Stimulated activated CD8-positive, alpha-beta memory T cell treated with anti-CD3 and anti-CD28 coated beads, Interleukin-7, amount 100 ng/mL, for 1 hour (primary cell): ENCODE measurements at regions not wholly inside any gene's neighbourhood (a gene's known extent, or its start where the extent isn't known, plus 50 kb on each side); places are given as distances from the start of the nearest gene placed in this dataset.
"Not testable (repeated sequence)": the region's sequence is repeated elsewhere in the genome, so short reads cannot be mapped to it uniquely, and the experiment has no call there.

ENCODE experiments used
- DNase-seq, 2 donors: peaks; one replicate each; pipeline ENCODE4 v3.0.0-alpha.2; 2020; ENCODE audit warnings: low read depth in 2 of 2

DNA sequence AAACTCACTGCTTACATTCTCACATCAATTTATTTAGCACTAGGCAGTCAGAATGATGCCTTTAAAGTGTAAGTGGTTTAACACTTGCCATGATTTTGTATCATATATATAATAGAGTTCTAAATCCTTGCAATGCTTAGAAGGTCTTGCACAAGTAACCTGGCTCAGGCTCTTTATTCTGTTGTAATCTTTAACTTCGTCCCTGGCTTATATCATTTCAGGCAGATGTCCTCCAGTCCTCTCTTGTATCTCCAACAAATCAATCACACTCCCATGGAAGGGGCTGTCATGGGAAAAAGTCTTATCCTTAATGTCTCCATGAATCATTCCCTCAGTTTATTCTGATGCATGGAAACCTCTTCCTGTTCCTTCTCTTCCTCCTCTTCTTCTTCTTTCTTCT lies 841.6 kb upstream of the B3GALT2 start:
- DNase-seq: no peak

DNA sequence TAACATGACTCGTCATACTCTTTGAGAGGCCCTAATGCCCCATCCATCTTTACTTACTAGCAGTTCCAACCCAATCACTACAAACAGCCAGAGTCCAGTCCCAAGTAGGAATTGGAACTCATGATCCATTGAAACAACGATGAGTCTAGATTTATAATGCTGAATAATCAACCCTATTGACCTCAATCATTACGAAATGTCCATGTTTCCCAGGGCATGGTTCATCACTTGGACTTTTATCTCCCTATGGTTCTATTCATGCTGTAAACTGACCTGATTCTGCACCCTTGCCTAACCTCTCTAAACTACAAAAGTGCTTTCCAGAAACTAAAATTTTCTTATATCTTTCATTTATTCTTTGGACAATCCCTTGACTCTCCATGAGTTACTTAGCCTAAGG lies 840.0 kb upstream of the B3GALT2 start:
- no peak for DNase-seq

DNA sequence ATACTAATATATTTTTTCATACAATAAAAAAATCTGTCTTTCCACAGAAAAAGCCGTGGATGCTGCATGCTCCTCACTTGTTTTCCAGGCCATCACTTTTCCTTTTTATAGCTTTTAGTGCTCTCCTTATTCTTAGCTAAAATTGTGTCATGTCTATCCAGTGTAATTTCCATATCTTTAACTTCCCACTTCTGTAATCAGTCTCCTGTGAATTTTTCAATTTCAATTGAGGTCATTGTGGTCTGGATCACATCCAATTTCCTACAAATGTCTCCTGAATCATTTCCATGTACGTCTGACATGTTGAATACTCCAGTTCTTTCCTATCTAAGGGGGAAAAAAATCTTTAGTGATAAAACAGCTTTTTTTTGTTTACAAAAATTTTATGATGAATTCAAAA lies 838.2 kb upstream of the B3GALT2 start:
- no peak for DNase-seq

DNA sequence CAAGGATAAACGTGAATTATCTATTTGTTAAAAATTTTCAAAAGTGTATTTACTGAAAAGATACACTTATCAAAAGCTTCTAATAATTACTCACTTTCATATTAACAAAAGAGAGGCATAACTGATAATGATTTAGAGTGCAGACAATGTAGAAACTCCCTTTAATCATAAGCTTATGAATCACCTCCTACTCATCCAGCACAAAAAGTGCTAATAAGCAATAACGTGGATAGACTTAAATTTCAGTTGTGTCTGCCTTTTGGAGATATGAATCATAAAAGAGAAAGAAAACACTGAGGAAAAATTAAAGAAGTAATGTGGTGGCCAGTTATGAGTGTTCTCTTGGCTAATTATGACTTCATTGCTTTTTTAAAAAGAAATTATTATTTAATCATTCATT lies 827.6 kb upstream of the B3GALT2 start:
- DNase-seq: no peak

DNA sequence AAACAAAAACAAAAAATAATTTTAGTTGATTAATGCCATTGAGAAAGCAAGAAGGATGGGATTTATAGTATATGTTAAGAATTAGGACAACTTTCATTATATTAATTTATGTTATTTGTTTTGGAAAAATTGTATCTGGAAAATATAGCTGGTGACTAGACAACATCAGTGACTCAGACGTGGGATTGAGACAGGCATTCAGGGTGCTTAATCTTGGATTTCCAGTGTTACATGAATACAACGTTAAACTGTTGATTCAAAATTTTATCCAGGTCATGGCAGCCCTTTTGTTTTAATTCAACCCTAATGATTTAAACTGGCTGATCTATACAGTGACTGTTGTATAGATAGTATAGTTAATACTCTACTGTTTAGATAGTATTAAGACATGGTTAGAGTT lies 827.1 kb upstream of the B3GALT2 start:
- no peak for DNase-seq

DNA sequence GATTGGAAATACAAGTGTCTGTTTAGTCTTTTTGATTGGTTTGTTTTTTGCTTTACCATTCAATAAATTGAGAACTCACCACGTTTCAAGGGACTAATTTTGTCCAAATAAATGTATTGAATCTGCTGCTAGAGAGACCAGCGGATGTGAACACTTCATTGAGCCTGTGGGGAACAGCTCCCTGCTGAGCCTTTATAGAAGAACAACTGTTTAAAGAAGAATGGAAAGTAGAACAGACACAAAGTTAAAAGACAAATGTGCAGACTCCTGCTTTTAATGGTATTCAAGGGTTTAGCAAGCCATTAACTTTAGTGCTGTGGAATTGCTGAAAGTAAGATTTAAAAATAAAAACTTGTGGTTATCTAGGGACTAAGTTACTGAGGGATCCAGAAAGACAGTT lies 817.7 kb upstream of the B3GALT2 start:
- DNase-seq: no peak

DNA sequence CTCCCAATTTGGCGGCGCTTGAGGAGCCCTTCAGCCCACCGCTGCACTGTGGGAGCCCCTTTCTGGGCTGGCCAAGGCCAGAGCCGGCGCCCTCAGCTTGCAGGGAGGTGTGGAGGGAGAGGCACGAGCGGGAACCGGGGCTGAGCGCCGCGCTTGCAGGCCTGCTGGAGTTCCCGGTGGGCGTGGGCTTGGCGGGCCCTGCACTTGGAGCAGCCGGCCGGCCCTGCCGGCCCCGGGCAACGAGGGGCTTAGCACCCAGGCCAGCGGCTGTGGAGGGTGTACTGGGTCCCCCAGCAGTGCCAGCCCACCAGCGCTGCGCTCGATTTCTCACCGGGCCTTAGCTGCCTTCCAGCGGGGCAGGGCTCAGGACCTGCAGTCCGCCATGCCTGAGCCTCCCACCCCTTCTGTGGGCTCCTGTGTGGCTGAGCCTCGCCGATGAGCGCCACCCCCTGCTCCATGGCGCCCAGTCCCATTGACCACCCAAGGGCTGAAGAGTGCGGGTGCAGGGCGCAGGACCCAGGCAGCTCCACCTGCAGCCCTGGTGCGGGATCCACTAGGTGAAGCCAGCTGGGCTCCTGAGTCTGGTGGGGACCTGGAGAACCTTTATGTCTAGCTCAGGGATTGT lies 815.4 kb upstream of the B3GALT2 start:
- not testable (repeated sequence) for DNase-seq

DNA sequence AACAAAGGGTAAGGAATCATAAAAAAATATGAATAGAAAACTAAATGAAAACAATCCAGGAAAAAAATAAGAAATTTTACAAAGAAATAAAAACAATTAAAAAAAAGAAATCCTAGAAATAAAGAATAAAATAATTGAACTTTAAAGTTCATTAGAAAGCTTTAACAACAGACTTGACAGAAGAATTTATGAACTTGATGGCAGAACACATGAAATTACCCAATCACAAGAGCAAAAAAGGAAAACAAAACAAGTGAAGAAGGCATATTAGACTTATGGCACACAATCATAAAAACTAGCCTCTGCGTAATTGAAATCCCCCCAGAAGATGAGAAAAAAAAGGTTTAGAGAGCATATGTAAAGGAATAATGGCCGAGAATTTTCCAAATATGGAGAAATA lies 802.5 kb upstream of the B3GALT2 start:
- DNase-seq: no peak

DNA sequence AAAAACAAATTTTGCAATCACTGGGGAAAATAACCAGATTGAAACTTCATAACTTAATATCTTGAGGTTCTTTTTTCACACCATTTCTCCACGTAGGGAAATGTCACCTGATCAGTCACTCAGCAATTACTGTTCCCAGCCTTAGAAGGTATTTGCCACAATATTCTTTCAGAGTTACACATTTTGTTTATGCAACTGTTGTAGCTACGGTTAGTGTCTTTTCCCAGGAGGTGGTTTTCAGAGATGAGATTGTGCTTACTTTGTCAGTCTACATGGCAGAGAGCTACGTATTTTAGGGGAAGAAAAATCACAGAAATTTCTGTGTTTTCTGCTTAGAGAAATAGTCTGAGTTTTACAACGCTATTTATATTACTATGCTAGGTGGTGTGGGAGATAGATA lies 792.8 kb upstream of the B3GALT2 start:
- DNase-seq: no peak

DNA sequence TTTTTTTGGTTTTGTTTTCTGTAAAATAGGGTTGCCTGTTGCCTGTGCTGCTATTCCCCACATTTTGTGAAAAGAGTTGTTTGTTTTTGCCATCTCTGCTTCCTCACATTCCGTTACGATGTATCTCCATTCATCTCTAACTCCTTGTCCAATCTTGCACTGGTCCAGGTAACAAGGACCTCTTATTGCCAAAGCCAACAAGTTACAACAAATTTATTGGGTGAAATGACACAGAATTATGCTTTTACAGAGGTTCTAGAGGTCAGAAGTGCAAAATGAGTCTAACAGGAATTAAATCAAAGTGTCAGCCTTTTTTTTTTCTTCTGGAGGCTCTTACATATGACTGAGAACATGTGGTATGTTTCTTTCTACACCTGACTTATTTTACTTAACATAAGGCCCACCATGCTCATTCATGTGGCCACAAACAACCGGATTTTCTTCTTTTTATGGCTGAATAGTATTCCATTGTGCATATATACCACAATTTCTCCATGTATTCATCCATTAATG lies 787.9 kb upstream of the B3GALT2 start:
- DNase-seq: no peak

DNA sequence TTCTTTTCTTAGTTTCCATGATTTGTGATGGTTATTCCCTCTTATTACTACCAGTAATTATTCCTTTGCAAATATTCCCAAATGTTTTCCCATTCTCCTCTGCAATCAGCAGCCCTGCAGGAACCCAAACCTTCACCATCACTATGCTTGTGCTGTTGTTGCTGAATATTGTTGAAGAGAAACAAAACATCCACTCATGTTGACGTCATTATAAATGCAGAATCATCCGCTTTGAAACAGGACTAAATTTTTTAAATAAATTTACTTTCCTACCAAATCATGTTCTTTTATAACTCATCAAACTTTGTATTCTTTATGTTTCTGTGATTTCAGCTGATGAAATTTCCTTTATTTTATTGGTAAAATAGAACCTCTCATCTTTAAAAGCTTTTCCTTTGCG lies 787.0 kb upstream of the B3GALT2 start:
- no peak for DNase-seq

DNA sequence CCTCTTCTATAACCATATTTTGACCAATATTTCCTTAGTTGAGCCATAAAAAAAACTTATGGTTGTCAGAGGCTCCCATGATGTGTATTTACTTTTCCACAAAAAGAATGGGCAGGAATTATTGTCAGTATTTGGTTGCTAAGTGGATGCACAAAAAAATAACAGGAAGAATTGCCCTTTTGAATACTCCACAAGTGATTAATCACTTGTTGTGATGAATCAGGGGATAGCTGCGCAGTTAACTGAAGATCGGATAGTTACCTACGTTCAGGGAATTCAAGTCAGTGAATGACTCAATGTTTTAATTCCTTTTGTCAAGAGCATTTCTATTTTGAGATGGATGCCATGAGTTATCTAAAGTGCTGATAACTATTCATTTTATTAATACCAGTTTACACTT lies 785.2 kb upstream of the B3GALT2 start:
- no peak for DNase-seq

DNA sequence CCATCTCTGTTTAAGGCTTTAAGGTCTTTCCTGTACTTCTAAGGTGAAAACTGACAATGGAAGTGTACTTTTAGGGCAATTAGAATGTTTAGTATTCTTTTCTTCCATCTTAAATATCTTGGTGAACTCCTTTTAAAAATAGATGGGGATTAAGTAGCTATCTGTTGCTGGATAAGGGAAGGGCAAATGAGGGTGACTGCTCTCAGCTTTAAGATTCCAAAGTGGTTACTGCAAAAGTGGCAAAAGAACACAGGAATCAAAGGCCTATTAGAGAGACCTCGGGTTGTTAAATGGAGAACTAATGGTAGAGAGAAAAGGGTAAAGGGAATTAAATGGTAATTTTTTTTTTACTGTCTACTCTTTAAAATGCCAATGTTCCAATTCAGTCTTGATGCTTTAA lies 774.1 kb upstream of the B3GALT2 start:
- no peak for DNase-seq

DNA sequence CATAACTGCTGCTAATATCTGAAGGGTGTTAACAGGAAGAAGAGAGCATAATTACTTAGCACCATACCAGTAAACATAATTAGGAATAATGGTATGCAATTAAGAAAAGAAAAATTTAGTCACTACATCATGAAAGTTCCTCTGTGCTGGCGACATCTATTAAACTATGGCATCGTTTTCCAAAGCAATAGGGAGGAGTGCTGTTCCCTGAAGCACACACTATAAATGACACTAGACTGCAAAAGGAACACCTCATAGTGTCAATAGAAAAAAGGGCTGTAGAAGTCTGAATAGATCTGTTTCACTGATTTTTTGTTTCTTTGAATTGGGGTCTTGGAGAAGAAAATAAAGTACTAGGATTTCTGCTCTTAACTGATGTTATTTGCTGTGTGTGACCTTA lies 773.6 kb upstream of the B3GALT2 start:
- DNase-seq: no peak

DNA sequence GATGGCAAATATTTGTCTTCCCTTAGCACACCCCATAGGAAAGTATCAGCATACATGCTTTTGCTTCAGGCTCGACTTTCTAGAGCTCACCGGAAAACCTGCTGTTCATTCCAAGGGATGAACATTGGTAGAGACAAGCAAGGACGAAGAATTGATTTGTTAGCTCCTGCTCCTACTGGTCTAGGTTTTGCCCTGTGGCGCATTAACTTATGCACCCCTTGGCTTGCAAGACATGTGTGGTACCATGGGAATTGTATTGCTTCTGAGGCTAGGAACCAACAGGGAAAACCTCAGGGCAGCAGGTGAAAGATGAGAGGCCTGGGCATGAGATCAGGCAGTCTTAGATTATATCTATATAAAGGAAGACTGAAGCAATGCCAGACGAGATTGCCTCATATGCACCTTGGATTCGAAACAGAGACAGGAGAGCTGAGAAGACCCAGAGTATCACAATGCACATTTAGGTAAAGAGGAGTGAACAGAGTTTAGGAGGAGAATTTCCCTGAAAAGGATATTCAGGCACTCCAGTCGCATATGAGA lies 771.2 kb upstream of the B3GALT2 start:
- DNase-seq: no peak

DNA sequence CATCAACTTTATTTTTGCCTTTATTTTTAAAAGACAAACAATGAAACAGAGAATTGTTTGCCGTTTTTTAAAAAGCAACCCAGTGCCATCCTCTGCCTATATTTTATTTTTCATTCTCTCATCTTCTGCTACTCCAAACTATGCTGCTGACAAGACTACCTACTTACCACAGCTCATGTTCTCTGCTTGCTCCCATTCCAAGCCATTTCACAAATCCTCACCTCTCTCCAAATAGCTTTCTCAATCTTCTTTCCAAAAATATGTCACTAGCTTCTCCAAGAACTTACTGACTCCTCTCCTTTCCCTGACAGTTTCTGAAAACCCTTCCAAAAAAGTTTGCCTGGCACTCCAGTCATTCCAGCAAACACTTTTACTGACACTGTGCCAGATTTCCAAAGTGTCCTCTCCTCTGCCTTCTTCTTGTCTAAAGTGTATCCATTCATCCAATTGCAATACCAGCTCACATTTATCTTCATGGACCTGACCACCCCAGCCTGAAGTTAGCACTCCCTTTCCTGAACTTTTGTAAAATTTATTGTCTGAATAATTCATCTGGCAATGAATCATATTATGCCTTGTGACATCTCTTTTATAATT lies 766.5 kb upstream of the B3GALT2 start:
- no peak for DNase-seq

DNA sequence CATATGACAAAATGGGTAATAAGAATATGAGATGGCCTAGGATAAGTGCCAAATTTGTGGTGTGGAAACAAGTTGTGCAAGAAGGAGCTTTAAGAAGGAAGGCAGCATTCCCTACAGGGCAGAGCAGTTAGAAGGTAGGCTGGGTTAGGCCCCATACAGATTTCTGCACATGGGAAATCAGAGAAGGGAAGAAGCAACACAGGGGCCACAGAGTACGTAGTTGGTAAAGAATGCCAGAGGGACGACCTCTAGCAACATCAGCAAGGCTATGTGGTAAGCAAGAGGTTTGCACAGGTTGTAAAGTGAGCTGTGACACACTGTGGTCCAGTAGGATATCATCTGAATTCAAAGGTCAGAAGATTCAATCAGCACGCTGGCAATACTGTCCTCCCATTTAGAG lies 765.6 kb upstream of the B3GALT2 start:
- DNase-seq: no peak

DNA sequence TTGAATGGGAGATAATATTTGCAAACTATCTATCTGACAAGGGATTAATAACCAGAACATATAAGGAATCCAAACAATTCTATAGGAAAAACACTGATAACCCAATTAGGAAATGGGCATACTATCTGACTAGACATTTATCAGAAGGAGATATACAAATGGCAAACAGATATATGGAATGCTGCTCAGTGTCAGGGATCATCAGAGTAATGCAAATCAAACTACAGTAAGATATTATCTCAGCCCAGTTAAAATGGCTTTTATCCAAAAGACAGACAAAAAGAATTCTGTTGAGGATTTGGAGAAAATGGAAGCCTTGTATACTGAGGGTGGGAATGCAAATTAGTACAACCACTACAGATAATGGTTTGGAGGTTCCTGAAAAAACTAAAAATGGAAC lies 758.0 kb upstream of the B3GALT2 start:
- no peak for DNase-seq

DNA sequence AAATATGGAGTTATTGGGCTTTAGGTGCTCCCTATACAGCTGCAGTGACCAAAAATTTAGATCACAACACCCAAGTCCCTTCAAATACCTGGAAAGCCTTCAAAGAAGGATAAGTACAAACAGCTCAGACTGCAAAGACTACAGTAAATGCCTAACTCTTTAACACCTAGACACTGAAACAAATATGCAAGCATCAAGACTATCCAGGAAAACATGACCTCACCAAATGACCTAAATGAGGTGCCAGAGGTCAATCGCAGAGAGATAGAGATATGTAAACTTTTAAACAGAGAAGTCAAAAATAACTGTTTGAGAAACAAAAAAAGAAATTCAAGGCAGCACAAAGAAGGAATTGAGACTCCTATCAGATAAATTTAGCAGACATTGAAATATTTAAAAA lies 753.8 kb upstream of the B3GALT2 start:
- no peak for DNase-seq

DNA sequence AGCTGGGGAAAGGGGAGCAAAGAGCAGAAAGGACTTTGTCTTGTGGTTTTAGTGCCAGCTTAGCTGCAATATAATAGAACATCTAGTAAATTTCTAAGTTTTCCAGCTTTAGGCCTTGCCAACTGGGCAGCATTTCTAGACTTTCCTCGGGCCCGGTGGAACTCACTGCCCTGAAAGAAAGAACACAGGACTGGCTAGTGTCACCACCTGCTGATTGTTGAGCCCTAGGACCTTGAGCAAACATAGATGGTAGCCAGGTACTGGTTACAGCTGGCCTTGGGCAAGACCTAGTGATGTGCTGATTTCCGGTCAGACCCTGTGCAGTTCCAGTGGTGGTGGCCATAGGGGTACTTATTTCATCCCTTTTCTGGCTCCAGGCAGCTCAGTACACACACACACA lies 753.2 kb upstream of the B3GALT2 start:
- no peak for DNase-seq

DNA sequence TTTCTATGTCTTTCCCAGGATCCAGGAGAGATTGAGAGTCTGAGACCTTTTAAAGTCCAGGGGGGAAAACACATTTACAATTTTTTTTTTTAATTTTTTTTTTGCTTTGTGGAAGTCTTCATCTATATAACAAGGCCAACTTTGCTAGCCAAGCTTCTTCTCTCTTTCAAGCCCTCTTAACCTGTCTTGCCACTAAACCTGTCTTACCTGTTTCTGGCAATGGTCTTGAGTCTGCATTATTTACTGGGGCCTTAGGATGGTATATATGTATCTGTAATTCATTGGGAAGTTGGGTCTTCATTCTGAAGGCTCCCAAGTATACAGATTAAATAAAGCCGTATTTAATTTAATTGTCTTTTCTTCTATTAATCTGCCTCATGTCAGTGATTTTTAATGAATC lies 750.9 kb upstream of the B3GALT2 start:
- no peak for DNase-seq

DNA sequence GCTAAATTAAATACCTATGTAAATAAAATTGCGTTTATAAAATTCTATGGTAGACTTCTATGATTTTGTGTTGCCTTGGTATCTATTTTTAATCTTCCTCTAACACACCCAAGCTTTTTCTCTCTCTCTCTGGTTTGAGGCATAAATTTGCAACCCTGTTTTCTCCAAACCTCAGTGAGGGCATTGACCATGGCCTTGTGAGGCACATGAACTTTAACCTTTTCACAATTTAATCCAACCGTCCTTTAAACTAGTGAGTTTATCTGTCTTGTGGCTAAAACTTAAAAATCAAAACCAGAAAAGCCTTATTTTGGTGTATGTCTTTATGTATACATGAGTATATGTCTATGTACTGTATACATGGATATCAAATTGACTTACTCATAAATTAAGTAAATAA lies 746.6 kb upstream of the B3GALT2 start:
- DNase-seq: no peak

DNA sequence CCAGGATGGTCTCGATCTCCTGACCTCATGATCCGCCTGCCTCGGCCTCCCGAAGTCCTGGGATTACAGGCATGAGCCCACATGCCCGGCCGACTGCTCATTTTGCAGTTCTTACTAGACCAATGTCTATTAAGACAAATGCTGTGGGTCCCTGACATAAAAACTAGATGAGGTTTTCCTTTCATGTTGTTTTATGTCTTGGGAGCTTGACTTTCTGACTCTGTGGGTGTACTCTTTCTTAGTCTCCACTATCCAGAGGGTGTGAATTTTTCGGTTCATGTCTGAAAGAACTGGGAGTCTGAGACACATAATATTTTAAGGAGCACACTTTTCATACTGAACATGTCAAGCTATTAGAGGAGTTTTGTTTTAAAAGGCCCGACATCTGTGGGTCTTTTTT lies 744.9 kb upstream of the B3GALT2 start:
- no peak for DNase-seq
